K562 (cell line): ENCODE measurements at regions not wholly inside any gene's neighbourhood (a gene's known extent, or its start where the extent isn't known, plus 50 kb on each side); places are given as distances from the start of the nearest gene placed in this dataset.

ENCODE experiments used
- ATAC-seq: fragments of 200-7000 bp; cut with Tn5 transposase; 3 replicates; pipeline ENCODE4 v1.9.1; 2020; ENCODE audit warnings: moderate library complexity
- BruUV-seq: library from RNA; stranded (reverse); fragments of 400-500 nt; replicated peaks from 2 replicates; lab custom pipeline; 2021; lab: Mats Ljungman, UMichigan
- CTCF ChIA-PET: fragments of 300-600 bp; formaldehyde crosslinking; extraction: SDS; loops from one replicate; lab custom pipeline; 2021; ENCODE audit warnings: low intra/inter-chr PET ratio; lab: Yijun Ruan, JAX
- POLR2A ChIA-PET: fragments of 300-600, 350-650 bp; sonication (Branson Sonifier 250); formaldehyde crosslinking; extraction: SDS; loops from one replicate; lab custom pipeline; 2021; ENCODE audit warnings: antibody characterized with exemption, inconsistent platforms; lab: Yijun Ruan, JAX
- DNase-seq, 4 experiments: peaks; one replicate each; pipeline versions ENCODE4 v3.0.0 to v3.0.0-alpha.2; 2011 to 2018; ENCODE audit warnings: low spot score in 3 of 4, mixed read lengths in 3 of 4; ENCODE audit errors: extremely low read depth in 1 of 4
- FAIRE-seq: peaks from 2 replicates; lab custom pipeline; 2011; peaks lifted over from hg19 to GRCh38; lab: Jason Lieb, UNC
- H2AFZ ChIP-seq: 2 replicates; pipeline ENCODE4 v1.6.0; 2011; ENCODE audit warnings: low read depth, low read length, control low read depth, inconsistent platforms
- H3K27ac ChIP-seq: fragments of 200-600 bp; 3 replicates; pipeline ENCODE4 v1.8.0; 2011; ENCODE audit warnings: low read depth, mild to moderate bottlenecking, control low read depth, inconsistent platforms, low read length, moderate library complexity, mixed read lengths; ENCODE audit errors: extremely low read depth
- H3K27me3 ChIP-seq, 2 experiments: fragments of 300-600 bp in 1 of 2; 2 replicates in 1 of 2; 3 replicates in 1 of 2; pipeline versions ENCODE4 v1.6.0 to v1.8.0; 2011; ENCODE audit warnings: inconsistent platforms in 2 of 2, low read length in 2 of 2, mild to moderate bottlenecking in 1 of 2, mixed read lengths in 1 of 2, moderate library complexity in 1 of 2; ENCODE audit not compliant: control insufficient read depth in 2 of 2, insufficient read depth in 2 of 2
- H3K36me3 ChIP-seq: fragments of 300-600 bp; 3 replicates; pipeline ENCODE4 v1.8.0; 2011; ENCODE audit warnings: mild to moderate bottlenecking, low read length, inconsistent platforms; ENCODE audit not compliant: control insufficient read depth, insufficient read depth
- H3K4me1 ChIP-seq, 2 experiments: fragments of 200-600 bp in 1 of 2; replicated peaks in 1 of 2; 2 replicates in 1 of 2; 3 replicates in 1 of 2; pipeline versions ENCODE4 v1.5.1 to v1.8.0; 2011; ENCODE audit warnings: inconsistent platforms in 2 of 2, low read length in 2 of 2, mild to moderate bottlenecking in 1 of 2, mixed read lengths in 1 of 2, moderate library complexity in 1 of 2; ENCODE audit not compliant: control insufficient read depth in 2 of 2, insufficient read depth in 2 of 2
- H3K4me2 ChIP-seq: 2 replicates; pipeline ENCODE4 v1.6.1; 2011; ENCODE audit warnings: low read length, control low read depth, inconsistent platforms, mixed read lengths; ENCODE audit not compliant: insufficient read depth
- H3K4me3 ChIP-seq: fragments of 200-600 bp; sonication (generic), shearing (Covaris generic); 2 replicates; pipeline ENCODE4 v1.5.1; 2016; ENCODE audit warnings: control low read depth, inconsistent platforms
- H3K79me2 ChIP-seq: fragments of 200-600 bp; 3 replicates; pipeline ENCODE4 v1.8.0; 2011; ENCODE audit warnings: low read length, inconsistent platforms; ENCODE audit not compliant: control insufficient read depth, insufficient read depth
- H3K9ac ChIP-seq, 2 experiments: 2 replicates each; pipeline versions ENCODE4 v1.6.0 to v1.6.1; 2011; ENCODE audit warnings: low read depth in 2 of 2, low read length in 2 of 2, control low read depth in 1 of 2, inconsistent platforms in 1 of 2, mild to moderate bottlenecking in 1 of 2, mixed read lengths in 1 of 2; ENCODE audit not compliant: insufficient read depth in 1 of 2
- H3K9me1 ChIP-seq: one replicate; pipeline ENCODE4 v1.6.0; 2011; ENCODE audit warnings: inconsistent platforms, mild to moderate bottlenecking, low read length, moderate library complexity; ENCODE audit not compliant: control insufficient read depth, insufficient read depth
- H3K9me3 ChIP-seq: replicated peaks from 2 replicates; pipeline ENCODE4 v1.5.1; 2011; ENCODE audit warnings: low read depth, low read length, inconsistent platforms; ENCODE audit not compliant: control insufficient read depth, insufficient read depth
- H4K20me1 ChIP-seq: replicated peaks from 2 replicates; pipeline ENCODE4 v1.6.1; 2011; ENCODE audit warnings: low read length, inconsistent platforms, mixed read lengths; ENCODE audit not compliant: control insufficient read depth, insufficient read depth
- ESRRB ChIP-seq: fragments of 250-450 bp; sonication (Bioruptor Pico); IDR thresholded peaks from 2 replicates; pipeline ENCODE4 v1.5.0; 2020; ENCODE audit warnings: mild to moderate bottlenecking, moderate library complexity, borderline replicate concordance
- ETV5 ChIP-seq: sonication (generic); formaldehyde crosslinking; IDR thresholded peaks from 2 replicates; pipeline ENCODE4 v1.4.0; 2020; ENCODE audit warnings: low read depth, mild to moderate bottlenecking, missing genetic modification reagents
- EWSR1 ChIP-seq: fragments of 450-650 bp; IDR thresholded peaks from 2 replicates; pipeline ENCODE4 v1.6.1; 2018; ENCODE audit warnings: borderline replicate concordance, mild to moderate bottlenecking, low read depth, moderate library complexity; ENCODE audit not compliant: partially characterized antibody
- FOXK1 ChIP-seq: sonication (generic); formaldehyde crosslinking; IDR thresholded peaks from 2 replicates; pipeline ENCODE4 v1.8.0; 2022; ENCODE audit warnings: missing genetic modification reagents, mild to moderate bottlenecking, borderline replicate concordance
- NBN ChIP-seq: fragments of 450-650 bp; IDR thresholded peaks from 2 replicates; pipeline ENCODE4 v1.6.1; 2016; ENCODE audit warnings: low read depth, mild to moderate bottlenecking
- RBM25 ChIP-seq: fragments of 200-400 bp; formaldehyde crosslinking; IDR thresholded peaks from 2 replicates; pipeline ENCODE4 v1.6.1; 2018; ENCODE audit warnings: low read length, low read depth, moderate library complexity; ENCODE audit not compliant: severe bottlenecking
- TEAD1 ChIP-seq, 2 experiments: fragments of 450-650 bp in 1 of 2; sonication (generic) in 1 of 2; formaldehyde crosslinking; IDR thresholded peaks; 2 replicates each; pipeline versions ENCODE4 v1.4.0 to v1.8.0; 2020 to 2022; ENCODE audit warnings: mild to moderate bottlenecking in 2 of 2, missing genetic modification reagents in 1 of 2
- U2AF2 ChIP-seq: fragments of 200-400 bp; formaldehyde crosslinking; optimal IDR thresholded peaks from 2 replicates; pipeline ENCODE3; 2017; ENCODE audit warnings: low read depth, mild to moderate bottlenecking, low read length
- XRCC4 ChIP-seq: IDR thresholded peaks from one replicate; pipeline ENCODE4 v1.6.1; 2011; ENCODE audit not compliant: insufficient read depth, insufficient read length; ENCODE audit errors: extremely low read depth
- ZNF445 ChIP-seq: fragments of 250-450 bp; sonication (Bioruptor Pico); IDR thresholded peaks from 2 replicates; pipeline ENCODE4 v1.4.0; 2020; ENCODE audit warnings: low read depth, mild to moderate bottlenecking, moderate library complexity
- WGBS: fragments of 100-300 bp; shearing (Covaris generic); methylation state at CpG from one replicate; pipeline ENCODE4 v1.1.6; 2016; ENCODE audit warnings: low coverage, mixed read lengths; ENCODE audit not compliant: insufficient coverage; ENCODE audit errors: missing lambda C conversion rate; 5-methylcytosine and 5-hydroxymethylcytosine counted together
- in situ Hi-C: fragments of 300-500 bp; cut with MboI; formaldehyde crosslinking; loops from 4 replicates; pipeline ENCODE4 v1.15.0; 2018; ENCODE audit warnings: inconsistent platforms, mixed read lengths
- intact Hi-C: fragments of 100-400 bp; cut with micrococcal nuclease; formaldehyde crosslinking; loops from 2 replicates; pipeline ENCODE4 v1.14.2; 2022
- TF ChIP-seq, protein P1 (sequence below): sonication (generic); formaldehyde crosslinking; IDR thresholded peaks from 2 replicates; pipeline ENCODE4 v1.8.1; 2022; ENCODE audit warnings: missing genetic modification reagents
- TF ChIP-seq, protein P2 (sequence below): IDR thresholded peaks from 2 replicates; pipeline ENCODE4 v1.6.1; 2011; ENCODE audit not compliant: insufficient read length; ENCODE audit errors: extremely low read depth
- TF ChIP-seq, protein P3 (sequence below): fragments of 250-450 bp; sonication (Bioruptor Pico); IDR thresholded peaks from 2 replicates; pipeline ENCODE4 v1.8.0; 2021; ENCODE audit warnings: moderate library complexity, mild to moderate bottlenecking, inconsistent platforms
- TF ChIP-seq, protein P4 (sequence below): fragments of 250-450 bp; sonication (Bioruptor Pico); IDR thresholded peaks from 2 replicates; pipeline ENCODE4 v1.4.0; 2020; ENCODE audit warnings: mild to moderate bottlenecking, moderate library complexity

- TF ChIP-seq U2AF2 (no peak), NBN (no peak)
- TF ChIP-seq, all 486 proteins: peak for 0
These were observed 83.9 kb downstream of the TMEM174 start (continued) for GRCh38 chr5:73256862-73257261.

GRCh38 chr5:73256462-73256861, 83.5 kb downstream of the TMEM174 start:
- DNase-seq = no peak
- 0% methylated on average over 2 of the region's 2 CpGs for WGBS
- intact Hi-C loops = no loop called here
- ChIA-PET POLR2A (no interaction called here), CTCF (no interaction called here)
- H2AFZ ChIP-seq = no peak overlapping the region
- no peak for FAIRE-seq
- no peaks in the 10 kb centered on the region for H3K4me1 ChIP-seq
- no peaks in the 10 kb centered on the region for H3K36me3 ChIP-seq
- no peak overlapping the region for H3K4me2 ChIP-seq
- ATAC-seq = no peak
- no peaks in the 10 kb centered on the region; the same call in 1 of the 2 replicates for H4K20me1 ChIP-seq
- H3K9ac ChIP-seq = no peak overlapping the region
- in situ Hi-C loops = no loop called here
- H3K9me3 ChIP-seq = no peaks in the 10 kb centered on the region
- peaks cover 4% of the 10 kb centered on the region in 2 experiments; a peak in 4 of 5 replicates for H3K27me3 ChIP-seq
- H3K79me2 ChIP-seq = no peaks in the 10 kb centered on the region
- BruUV-seq = no TSS peak
- H3K27ac ChIP-seq = no peak overlapping the region
- no peak overlapping the region for H3K4me3 ChIP-seq
- no peaks in the 10 kb centered on the region for H3K9me1 ChIP-seq
- TF ChIP-seq TEAD1 (CRISPR knock-in tag; IDR thresholded peaks at IDR 0.05) (no peak), ZNF445 (no peak), ESRRB (CRISPR knock-in tag) (no peak), RBM25 (no peak), ETV5 (CRISPR knock-in tag) (no peak), XRCC4 (no peak), FOXK1 (CRISPR knock-in tag) (no peak), EWSR1 (no peak)
- TF ChIP-seq, protein P1, sequence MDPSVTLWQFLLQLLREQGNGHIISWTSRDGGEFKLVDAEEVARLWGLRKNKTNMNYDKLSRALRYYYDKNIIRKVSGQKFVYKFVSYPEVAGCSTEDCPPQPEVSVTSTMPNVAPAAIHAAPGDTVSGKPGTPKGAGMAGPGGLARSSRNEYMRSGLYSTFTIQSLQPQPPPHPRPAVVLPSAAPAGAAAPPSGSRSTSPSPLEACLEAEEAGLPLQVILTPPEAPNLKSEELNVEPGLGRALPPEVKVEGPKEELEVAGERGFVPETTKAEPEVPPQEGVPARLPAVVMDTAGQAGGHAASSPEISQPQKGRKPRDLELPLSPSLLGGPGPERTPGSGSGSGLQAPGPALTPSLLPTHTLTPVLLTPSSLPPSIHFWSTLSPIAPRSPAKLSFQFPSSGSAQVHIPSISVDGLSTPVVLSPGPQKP (CRISPR knock-in tag) = no peak
- TF ChIP-seq, protein P2, sequence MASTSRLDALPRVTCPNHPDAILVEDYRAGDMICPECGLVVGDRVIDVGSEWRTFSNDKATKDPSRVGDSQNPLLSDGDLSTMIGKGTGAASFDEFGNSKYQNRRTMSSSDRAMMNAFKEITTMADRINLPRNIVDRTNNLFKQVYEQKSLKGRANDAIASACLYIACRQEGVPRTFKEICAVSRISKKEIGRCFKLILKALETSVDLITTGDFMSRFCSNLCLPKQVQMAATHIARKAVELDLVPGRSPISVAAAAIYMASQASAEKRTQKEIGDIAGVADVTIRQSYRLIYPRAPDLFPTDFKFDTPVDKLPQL = no peak
- TF ChIP-seq, protein P3, sequence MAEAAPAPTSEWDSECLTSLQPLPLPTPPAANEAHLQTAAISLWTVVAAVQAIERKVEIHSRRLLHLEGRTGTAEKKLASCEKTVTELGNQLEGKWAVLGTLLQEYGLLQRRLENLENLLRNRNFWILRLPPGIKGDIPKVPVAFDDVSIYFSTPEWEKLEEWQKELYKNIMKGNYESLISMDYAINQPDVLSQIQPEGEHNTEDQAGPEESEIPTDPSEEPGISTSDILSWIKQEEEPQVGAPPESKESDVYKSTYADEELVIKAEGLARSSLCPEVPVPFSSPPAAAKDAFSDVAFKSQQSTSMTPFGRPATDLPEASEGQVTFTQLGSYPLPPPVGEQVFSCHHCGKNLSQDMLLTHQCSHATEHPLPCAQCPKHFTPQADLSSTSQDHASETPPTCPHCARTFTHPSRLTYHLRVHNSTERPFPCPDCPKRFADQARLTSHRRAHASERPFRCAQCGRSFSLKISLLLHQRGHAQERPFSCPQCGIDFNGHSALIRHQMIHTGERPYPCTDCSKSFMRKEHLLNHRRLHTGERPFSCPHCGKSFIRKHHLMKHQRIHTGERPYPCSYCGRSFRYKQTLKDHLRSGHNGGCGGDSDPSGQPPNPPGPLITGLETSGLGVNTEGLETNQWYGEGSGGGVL (CRISPR knock-in tag) = no peak
- TF ChIP-seq, protein P4, sequence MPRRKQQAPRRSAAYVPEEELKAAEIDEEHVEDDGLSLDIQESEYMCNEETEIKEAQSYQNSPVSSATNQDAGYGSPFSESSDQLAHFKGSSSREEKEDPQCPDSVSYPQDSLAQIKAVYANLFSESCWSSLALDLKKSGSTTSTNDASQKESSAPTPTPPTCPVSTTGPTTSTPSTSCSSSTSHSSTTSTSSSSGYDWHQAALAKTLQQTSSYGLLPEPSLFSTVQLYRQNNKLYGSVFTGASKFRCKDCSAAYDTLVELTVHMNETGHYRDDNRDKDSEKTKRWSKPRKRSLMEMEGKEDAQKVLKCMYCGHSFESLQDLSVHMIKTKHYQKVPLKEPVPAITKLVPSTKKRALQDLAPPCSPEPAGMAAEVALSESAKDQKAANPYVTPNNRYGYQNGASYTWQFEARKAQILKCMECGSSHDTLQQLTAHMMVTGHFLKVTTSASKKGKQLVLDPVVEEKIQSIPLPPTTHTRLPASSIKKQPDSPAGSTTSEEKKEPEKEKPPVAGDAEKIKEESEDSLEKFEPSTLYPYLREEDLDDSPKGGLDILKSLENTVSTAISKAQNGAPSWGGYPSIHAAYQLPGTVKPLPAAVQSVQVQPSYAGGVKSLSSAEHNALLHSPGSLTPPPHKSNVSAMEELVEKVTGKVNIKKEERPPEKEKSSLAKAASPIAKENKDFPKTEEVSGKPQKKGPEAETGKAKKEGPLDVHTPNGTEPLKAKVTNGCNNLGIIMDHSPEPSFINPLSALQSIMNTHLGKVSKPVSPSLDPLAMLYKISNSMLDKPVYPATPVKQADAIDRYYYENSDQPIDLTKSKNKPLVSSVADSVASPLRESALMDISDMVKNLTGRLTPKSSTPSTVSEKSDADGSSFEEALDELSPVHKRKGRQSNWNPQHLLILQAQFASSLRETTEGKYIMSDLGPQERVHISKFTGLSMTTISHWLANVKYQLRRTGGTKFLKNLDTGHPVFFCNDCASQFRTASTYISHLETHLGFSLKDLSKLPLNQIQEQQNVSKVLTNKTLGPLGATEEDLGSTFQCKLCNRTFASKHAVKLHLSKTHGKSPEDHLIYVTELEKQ (CRISPR knock-in tag) = no peak
